Dermis microvascular lymphatic vessel endothelial cell (primary cell): ENCODE measurements at regions not wholly inside any gene's neighbourhood (a gene's known extent, or its start where the extent isn't known, plus 50 kb on each side); places are given as distances from the start of the nearest gene placed in this dataset.
A peak's percentile ranks its signal among the peaks of the same experiment; 100 is the strongest.

Experiments used
- DNase-seq, 2 donors: peaks; one replicate each; pipeline versions ENCODE4 v3.0.0 to v3.0.0-alpha.2; 2010; ENCODE audit warnings: low read depth in 2 of 2

DNA sequence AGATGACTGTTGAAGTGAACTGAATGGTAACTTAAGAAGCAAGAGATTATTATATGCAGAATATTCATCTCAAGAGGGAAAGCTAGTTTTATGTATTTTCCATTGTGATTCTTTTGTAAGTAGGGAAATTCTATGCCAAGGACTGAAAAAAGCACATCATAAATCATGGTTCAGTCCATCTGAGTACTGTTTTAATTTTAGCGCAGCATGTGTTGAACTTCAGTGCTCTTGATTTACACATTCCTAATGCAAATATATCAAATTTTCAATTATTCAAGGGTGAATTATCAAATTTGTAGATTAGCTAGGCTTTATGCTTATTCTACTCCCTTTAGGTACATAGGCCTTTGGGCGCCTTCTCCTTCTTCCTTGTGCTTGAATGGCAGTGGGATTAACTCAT, 50.3 kb upstream of the TCF12 start:
- DNase-seq, result no peak

DNA sequence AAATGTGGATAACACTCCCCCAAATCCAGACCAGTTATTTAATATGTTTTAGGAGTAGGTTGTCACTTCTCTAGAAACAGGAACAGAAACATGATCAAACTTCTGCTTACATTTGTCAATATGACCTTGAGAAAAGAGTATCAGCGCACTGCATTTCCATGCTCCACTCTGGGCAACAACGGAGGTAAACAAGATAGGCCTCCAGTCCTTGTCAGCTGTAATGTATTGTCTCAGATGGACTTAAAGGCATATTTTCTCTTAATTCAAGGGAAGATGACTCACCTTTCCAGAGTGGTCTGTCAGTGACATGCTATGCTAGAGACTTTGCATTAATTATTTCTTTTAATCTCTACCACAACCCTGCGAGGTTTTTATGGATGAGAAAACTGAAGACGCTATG, 51.6 kb upstream of the TCF12 start:
- DNase-seq, result peak in 1 of 2 donors; percentile 29

DNA sequence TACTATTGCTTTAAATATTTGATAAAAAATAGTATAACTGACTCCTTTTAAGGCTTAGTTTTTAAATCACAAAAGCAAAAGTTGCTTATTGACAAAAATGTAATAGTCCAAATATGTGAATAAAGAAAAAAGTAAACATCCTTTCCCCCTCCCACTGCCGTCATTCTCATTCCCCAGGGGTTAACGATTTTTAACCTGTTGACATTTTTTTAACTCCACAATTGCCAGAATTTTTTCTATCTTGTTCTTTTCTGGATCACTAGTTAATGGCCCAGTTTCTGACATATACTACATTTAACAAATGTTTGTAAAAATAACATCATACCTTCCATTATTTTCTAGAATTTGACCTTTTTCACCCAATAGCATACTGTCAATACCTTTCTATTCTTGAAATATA, 60.6 kb upstream of the TCF12 start:
- DNase-seq, result no peak

DNA sequence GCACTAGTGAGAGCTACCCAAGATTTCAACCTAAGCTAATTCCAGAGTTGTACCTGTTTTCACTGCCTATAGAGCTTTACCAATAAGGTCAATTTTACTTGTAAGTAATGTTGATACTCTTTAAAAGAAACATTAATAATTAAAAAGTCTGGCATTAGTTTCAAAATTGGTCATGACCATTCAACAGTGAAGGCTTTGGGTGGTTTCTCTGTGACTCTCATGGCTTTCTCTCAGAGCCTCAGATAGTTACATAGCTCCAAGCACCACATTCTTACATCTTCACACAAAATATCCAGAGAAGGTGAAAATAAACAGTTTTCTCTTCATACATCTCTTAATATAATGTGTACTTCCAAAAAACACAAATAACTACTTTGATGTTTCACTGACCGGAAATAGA, 61.5 kb upstream of the TCF12 start:
- no peak for DNase-seq

DNA sequence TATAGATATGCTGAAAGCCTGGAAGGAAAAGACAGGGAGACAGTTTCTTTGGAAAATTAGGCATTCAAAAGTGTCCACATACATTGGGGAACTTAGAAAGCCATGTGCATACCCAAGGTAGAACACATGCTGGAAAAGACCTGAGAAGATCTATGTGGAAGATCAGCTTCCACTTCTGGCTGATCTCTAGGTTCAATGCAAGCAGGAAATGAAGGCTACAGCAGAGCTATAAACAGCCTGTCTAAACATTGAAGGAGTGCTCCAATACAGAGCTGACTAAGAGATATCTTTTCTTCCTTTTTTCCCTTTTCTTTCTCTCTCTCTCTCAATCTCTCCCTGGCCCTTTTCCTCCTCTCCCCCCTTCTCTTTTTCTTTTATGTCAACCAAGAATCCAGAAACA, 73.6 kb upstream of the TCF12 start:
- DNase-seq, result peak in 1 of 2 donors; percentile 25

DNA sequence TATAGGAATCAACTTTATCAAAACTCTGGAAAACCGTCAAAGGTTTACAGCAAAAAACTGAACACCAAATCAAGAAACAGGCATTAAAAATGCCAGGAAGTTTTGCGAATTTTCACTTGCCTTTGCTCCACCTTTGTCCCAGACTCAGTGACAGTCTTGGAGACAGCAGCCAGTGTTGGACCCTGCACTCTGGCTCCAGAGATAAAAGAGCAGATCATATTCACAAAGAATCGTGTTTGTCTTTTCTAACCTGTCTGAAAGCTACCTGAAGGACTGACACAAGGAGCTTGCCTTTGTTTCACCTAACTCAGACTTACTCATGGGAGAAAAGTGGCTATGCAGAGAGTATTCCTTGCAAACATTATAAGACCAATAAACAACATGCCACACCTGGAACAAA, 74.0 kb upstream of the TCF12 start:
- no peak for DNase-seq

DNA sequence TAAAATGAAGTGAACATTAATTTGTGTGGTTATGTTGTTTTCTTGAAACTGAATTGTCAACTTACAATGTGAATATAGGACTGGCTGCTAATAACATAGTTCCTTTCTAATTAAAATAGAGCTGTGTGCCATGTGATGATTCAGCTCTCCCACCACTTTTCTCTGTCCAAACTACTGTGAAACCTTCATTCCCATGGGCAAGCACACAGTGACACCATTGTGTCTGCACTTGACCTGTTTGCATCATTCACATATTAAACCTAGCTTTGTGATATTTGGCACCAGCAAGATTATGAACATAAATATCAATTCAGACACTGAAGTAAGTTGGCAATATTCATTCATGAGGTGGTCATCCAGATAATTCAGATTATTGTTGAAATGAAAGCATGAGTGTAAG, 78.8 kb upstream of the TCF12 start:
- DNase-seq, result no peak

DNA sequence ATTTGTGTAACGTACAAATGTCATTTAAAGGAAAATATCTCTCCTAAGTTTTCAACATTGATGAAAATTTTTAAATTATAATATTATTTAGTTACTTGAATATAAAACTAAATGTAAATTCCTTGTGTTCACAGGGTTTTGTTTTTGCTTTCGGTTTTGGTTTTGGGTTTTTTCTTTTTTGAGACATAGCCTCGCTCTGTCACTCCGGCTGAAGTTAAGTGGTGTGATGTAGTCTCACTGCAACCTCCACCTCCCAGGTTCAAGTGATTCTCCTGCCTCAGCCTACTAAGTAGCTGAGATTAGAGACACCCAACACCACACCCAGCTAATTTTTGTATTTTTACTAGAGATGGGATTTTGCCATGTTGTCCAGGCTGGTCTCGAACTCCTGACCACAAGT, 79.3 kb upstream of the TCF12 start:
- no peak for DNase-seq

DNA sequence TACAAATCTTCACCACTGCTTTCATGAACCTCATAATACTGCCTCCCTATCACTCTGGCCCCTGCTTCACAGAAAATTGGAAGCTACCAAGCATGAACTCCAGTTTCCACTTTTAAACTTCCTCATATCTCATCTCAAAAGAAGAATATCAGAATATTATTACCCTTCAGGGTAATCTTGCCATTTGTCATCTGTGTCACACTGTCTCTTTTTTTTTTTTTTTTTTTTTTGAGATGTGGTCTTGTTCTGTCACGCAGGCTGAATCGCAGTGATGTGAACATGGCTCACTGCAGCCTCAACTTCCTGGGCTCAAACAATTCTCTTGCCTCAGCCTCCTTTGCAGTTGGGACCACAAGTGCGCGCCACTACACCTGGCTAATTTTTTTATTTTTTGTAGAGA, 80.4 kb upstream of the TCF12 start:
- DNase-seq, result no peak

DNA sequence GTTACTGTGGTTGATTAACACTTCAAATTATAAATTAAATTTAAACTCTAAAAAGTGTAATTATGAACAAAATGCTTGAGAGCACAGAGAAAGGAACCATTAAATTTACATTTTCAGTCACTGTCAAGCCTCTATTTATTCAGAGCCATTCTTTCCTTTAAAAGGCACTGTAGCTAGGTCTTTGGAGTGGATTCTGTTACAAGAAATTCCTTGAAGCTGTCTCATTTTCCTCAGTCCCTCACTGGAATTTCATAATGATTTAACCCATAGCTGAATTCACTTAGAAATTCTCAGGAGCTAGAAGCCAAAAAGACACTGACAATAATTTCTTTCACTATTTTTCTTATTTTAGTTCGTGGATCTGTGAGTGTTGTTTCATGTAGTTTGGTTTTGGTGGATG, 81.2 kb upstream of the TCF12 start:
- no peak for DNase-seq

DNA sequence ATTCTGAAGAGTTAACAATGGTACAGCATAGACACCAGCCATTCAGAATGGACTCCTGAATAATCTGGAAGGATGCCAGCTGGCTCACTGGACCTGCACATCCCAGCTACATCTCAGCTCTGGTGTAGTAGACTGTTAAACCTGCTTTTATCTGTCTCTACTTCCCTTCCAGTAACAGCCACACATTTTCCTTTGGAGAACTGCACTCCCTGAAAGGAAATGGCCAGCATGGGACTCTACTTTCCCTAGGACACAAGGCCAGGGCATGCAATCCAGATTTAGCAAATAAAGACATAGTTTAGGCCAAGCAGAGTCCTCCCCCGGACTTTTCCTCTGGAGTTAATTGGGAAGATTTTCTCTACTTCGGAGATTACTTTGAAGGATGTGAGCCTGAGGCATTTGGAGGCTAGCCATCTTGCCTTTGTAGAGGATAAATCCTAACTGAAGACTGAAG, 82.7 kb upstream of the TCF12 start:
- DNase-seq, result peak; percentile 72 to 77

DNA sequence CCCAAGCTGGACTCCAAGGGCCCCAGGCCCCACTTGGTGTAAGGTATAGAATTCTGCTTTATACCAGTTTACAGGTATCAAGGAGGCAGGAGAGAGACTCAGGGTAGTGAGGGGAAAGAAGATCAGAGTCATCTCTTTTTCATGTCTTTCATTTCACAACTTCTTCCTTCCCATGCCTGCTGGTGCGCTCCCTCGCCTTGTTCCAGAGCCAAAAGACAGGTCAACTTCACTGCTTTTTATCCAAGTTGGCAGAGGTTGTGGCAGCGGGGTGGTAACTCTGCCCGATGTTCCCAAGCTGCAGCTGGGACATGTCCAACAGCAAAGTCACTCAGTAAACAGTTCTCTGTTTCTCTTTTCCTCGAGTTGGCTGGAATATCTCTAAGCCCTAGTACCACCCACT, 86.3 kb upstream of the TCF12 start:
- DNase-seq, result peak in 1 of 2 donors; percentile 5

DNA sequence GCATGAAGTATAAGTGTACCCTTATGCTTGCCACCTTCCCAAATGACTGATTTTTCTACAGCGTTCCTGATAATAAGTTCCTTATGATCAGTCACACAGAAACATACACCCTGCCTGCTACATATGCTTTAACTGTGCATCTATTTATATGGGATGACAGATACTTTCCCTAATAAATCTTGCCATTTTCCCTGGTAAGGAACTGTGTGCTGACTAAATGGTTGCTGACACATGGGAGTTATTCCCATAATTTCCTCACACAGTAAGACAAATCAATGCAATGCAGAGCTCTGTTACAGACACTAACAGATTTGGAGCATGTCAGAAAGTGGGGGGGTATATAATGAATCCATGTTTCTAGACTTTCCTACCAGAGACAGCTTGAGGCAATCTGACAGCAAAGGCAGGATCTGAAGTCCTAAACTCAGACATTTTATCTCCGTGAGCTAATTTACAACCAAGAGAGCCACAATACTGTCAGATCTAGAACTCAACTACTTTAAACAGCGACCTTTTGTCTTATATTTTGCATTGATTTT, 86.9 kb upstream of the TCF12 start:
- no peak for DNase-seq

DNA sequence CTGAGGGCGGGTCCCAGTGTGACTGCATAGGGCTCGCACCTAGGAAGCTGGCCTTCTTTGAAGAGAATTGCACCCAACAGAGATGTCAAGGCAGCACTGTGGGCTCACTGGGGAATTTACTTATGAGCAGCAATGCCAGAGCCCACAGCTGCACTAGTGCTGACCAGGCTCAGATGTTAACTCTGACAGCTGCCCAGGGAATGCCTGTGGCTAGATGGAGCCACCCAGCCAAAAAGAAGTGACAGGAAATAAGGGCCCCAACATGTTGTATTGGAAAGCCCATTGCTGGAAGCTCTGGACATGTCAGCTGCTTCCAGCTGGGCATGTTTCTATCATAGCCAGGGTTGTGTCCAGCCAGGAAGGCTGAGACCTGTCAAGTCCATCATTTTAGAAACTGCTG, 90.9 kb upstream of the ZNF280D start:
- no peak for DNase-seq

DNA sequence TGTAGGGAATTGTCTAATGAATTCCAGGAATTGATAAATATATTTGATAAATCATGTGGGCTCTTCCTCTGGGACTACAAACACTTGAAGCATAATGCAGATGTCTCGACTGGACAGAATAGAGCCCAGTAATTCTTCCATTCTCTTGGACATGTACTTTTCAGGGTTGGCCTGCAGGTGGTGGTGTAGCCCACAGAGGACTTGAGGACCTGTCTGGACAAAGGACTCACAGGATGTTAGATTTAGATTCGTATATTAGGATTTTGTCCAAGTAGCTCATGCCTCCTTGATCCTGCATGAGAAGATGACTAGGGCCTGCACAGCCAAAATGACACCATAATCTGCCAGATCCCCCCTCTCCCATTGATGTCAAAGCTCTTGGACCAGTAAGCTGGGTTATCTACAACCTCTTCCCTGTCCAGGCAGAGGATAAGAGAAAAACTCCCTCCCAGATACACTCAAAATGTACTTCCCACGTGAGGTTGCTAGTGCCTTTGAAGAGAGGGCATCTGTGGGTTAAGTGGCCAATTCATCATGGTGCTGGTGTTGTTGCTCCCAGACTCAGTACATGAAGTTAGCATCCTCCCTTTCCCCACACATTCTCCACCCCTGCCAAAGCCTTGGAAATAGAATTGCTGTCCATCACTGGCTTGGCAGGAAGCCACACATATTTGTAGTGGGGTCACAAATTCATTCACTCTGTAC, 88.6 kb upstream of the ZNF280D start:
- DNase-seq, result peak; percentile 59 to 78

DNA sequence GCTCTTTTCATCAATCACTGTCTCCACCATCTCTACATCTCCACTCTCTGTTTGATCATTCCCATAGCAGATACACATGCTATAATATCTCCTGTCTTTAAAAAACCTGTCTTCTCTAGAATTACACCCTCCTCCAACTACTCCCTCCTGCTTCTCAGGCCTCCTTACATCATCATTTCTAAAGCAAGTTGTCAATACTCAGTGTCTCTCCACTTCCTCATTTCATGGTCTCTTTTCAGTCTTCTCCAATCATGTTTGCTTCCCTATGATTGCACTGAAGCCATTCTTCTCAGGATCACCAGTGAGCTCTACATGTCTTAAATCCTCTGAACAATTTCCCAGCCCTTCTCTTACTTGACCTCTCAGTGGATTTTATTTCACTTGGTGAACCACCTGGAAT, 87.0 kb upstream of the ZNF280D start:
- DNase-seq, result no peak

DNA sequence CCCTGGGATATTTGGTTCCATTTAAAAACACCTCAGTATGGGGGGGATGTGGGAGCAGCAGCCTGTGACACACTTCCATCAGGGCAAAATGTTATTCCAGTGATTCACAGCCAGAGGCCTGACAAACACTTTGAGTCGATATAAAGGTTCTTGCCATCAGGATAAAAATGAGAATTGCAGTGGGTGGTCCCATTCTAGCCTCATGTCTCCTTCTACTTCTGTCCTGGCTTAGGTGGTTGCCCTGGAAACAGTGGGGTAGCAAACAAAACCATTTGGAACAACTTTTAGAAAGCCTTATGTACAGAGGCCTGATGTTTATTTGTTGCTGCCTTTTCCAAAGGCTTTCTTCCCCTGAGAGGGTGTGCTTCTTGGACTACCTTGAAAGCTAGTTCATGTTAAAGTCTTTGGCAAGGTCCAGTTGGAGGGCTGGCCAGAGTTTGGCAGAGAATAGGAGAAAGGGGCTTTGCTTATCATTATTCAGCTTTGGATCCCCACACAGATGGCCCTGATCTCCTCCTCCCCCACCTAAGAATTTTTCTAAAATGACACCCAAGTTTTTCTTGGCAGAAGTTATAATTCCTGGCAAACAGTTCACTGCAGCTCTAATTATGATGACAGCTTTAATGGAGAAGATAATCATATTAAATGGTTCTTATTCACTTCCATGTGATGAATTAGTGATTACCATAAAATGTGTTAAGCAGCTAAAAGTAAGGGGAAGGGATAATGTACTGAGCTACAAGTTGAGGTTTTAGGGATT, 84.2 kb upstream of the ZNF280D start:
- DNase-seq, result peak in 1 of 2 donors; percentile 88

DNA sequence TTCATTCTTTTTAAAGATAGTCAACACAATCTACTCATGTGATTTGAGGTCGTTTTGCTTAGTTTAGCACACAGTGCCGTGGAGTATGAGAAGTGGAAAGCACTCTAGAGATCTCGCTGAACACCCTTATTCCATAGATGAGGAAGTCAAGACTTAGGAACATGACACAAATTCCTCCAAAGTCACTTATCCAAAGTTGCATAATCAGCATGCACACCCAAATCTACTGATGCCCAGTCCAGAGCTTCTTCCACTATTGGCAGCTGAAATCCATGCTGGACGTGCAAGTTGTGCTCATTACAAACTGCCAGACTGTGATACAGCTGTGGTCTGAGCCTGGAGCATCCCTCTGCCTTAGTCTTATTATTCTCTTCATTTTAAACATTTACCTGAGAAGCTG, 83.5 kb upstream of the ZNF280D start:
- no peak for DNase-seq

DNA sequence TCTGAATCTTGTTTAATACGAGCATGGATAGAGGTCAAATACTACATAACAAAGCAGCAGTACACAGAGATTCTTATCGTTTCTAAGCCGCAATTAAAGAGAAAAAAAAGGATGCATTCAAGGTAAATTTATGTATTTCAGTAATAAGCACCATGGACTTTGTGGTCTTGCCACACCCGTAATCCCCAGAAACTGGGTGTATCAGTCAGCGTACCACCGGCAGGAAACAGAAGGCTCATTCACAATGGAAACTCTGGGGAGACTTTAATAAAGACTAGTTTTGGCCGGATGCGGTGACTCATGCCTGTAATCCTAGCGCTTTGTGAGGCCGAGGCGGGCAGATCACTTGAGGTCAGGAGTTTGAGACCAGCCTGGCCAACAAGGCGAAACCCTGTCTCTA, 81.9 kb upstream of the ZNF280D start:
- peak; percentile 86 to 97 for DNase-seq

DNA sequence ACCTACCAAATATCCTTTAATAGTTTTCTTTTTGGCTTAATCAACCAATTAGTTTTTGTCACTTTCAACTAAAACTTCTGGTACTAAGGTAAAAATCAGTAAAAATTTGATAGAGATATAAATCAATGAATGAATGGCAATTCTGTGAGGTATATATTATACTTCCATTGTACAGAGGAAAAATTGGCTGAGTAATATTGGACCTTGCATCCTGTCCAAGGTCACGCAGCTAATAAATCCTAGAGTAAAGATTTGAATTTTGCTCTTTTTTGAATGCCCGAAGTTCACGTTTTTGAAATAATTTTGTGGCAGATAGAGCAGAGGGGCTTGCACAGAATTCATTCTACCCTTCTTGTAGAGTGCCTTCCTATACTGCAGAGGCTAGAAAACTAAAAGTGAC, 81.1 kb upstream of the ZNF280D start:
- DNase-seq, result peak in 1 of 2 donors; percentile 58

DNA sequence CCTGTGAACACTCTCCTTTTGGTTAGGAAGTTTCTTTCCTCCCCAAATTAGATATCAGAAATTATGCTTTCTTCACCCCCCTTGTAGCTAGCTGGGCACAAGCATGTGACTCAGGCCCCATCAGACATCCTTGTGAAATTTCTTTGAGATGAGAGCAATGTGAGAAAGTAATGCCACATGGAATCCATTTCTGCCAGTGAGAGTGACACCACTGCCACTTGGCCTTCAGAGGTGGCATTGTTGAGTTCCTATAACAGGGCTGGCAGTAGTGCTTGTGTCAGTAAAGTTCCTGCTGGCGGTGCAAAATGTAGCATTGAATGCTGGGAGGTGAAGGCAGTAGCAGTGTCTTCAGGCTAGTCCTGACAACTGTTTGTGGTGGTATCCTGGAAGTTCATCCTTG, 80.7 kb upstream of the ZNF280D start:
- DNase-seq, result no peak

DNA sequence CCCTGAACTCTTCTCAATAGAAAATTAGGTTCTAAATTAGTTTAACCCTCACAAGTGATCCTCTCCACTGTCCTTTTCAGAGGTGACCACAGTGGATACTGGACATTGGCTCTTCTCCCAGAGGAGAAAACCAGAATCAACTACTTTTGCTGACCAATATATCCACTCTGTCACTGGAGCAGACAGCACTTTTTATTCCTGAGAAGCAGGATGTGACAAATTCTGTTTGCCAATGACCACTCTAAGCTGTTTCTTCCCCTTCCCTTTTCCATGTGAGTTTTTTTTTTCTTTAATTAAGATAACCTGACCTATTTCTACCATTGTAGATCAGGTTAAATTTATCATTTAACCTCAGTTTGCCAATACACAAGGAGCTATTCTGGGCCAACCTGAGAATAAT, 79.7 kb upstream of the ZNF280D start:
- DNase-seq, result peak in 1 of 2 donors; percentile 39

DNA sequence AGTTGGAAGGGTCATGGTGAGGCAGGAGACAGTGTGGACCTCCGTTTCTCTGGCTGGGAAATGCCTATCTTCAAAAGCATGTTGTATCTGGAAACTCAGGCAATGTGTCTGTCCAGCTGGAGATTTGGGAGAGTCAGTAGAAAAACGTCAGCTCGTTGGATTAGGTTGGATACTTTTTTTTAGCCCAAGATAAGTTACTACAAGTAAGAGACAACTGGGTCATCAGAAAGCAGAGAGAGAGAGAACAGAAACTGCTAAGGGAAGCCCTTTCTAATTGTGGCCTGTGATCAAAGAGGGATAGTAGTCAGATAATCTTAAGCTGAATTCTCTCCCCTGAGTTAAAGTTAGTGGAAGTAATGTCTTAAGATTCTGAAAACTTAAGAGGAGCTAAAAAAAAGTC, 78.9 kb upstream of the ZNF280D start:
- DNase-seq, result no peak
